Gastroesophageal sphincter (tissue), 4 donors: ENCODE measurements at regions not wholly inside any gene's neighbourhood (a gene's known extent, or its start where the extent isn't known, plus 50 kb on each side); places are given as distances from the start of the nearest gene placed in this dataset.
A peak's percentile ranks its signal among the peaks of the same experiment; 100 is the strongest.

ENCODE experiments used
- ATAC-seq: fragments of 150-250 bp; one replicate; pipeline ENCODE4 v1.9.1; 2016; ENCODE audit warnings: mild to moderate bottlenecking, moderate library complexity
- H3K27ac ChIP-seq, 4 donors: fragments of 200-600 bp; sonication (generic) in 3 of 4; 1 replicate in 3 of 4; 2 replicates in 1 of 4; pipeline ENCODE4 v1.5.1; 2016 to 2019
- H3K27me3 ChIP-seq: fragments of 200-600 bp; sonication (generic); one replicate; pipeline ENCODE4 v1.5.1; 2019
- H3K36me3 ChIP-seq, 2 donors: fragments of 200-600 bp; sonication (generic); one replicate each; pipeline ENCODE4 v1.5.1; 2019; ENCODE audit warnings: control low read depth in 1 of 2
- H3K4me1 ChIP-seq, 3 donors: fragments of 200-600 bp; sonication (generic); 1 replicate in 2 of 3; 2 replicates in 1 of 3; pipeline ENCODE4 v1.5.1; 2016 to 2019; ENCODE audit warnings: control low read depth in 2 of 3
- H3K4me3 ChIP-seq, 2 donors: fragments of 200-600 bp; sonication (generic); one replicate each; pipeline ENCODE4 v1.5.1; 2019; ENCODE audit warnings: mild to moderate bottlenecking in 1 of 2, moderate library complexity in 1 of 2
- H3K9me3 ChIP-seq, 3 donors: fragments of 200-600 bp; sonication (generic); one replicate each; pipeline ENCODE4 v1.5.1; 2017 to 2019; ENCODE audit warnings: control low read depth in 2 of 3
- CTCF ChIP-seq, 4 experiments: fragments of 200-600 bp in 2 of 4; fragments of 450-650 bp in 2 of 4; sonication (generic) in 1 of 4; IDR thresholded peaks; one replicate each; pipeline ENCODE4 v1.5.1; 2017 to 2019; ENCODE audit warnings: antibody characterized with exemption in 4 of 4, mild to moderate bottlenecking in 2 of 4, moderate library complexity in 2 of 4
- EP300 ChIP-seq: sonication (generic); formaldehyde crosslinking; IDR thresholded peaks from one replicate; pipeline ENCODE4 v1.6.1; 2017; ENCODE audit warnings: antibody characterized with exemption, mild to moderate bottlenecking
- POLR2A ChIP-seq, 2 donors: fragments of 450-650 bp; IDR thresholded peaks; one replicate each; pipeline ENCODE4 v1.6.1; 2017; ENCODE audit warnings: antibody characterized with exemption in 2 of 2, mild to moderate bottlenecking in 2 of 2, moderate library complexity in 1 of 2
- POLR2AphosphoS5 ChIP-seq: sonication (generic); formaldehyde crosslinking; IDR thresholded peaks from one replicate; pipeline ENCODE4 v1.6.1; 2017; ENCODE audit warnings: antibody characterized with exemption
- WGBS, 2 donors: methylation state at CpG; one replicate each; pipeline ENCODE4 v1.1.5; 2018; ENCODE audit warnings: low coverage in 1 of 2; 5-methylcytosine and 5-hydroxymethylcytosine counted together

- Histone ChIP-seq H3K4me1 (peaks cover 0 to 11% (median 0%) of the 10 kb centered on the region in 3 donors), H3K4me3 (no peak overlapping the region), H3K27me3 (no peaks in the 10 kb centered on the region), H3K9me3 (no peaks in the 10 kb centered on the region), H3K27ac (no peak overlapping the region), H3K36me3 (no peaks in the 10 kb centered on the region)
- ATAC-seq, result no peak
- WGBS, 2 donors, result 90 to 93% methylated on average over 6 of the region's 6 CpGs
- TF ChIP-seq CTCF (IDR thresholded peaks at IDR 0.05) (no peak), POLR2A (IDR thresholded peaks at IDR 0.05) (no peak), EP300 (no peak), POLR2AphosphoS5 (no peak)
Measured at GRCh38 chr7:15855525-15856109, 169.1 kb upstream of the MEOX2 start.

GRCh38 chr7:15854841-15855524, 168.5 kb upstream of the MEOX2 start:
- Histone ChIP-seq H3K4me3 (no peak overlapping the region), H3K4me1 (peaks cover 0 to 11% (median 0%) of the 10 kb centered on the region in 3 donors), H3K27me3 (no peaks in the 10 kb centered on the region), H3K27ac (no peak overlapping the region), H3K36me3 (no peaks in the 10 kb centered on the region), H3K9me3 (no peaks in the 10 kb centered on the region)
- ATAC-seq, result no peak
- no peak for TF ChIP-seq CTCF (IDR thresholded peaks at IDR 0.05)
- no peak for TF ChIP-seq EP300
- TF ChIP-seq POLR2AphosphoS5, result no peak
- no peak for TF ChIP-seq POLR2A (IDR thresholded peaks at IDR 0.05)
- 78 to 81% methylated on average over 4 of the region's 4 CpGs for WGBS, 2 donors

DNA sequence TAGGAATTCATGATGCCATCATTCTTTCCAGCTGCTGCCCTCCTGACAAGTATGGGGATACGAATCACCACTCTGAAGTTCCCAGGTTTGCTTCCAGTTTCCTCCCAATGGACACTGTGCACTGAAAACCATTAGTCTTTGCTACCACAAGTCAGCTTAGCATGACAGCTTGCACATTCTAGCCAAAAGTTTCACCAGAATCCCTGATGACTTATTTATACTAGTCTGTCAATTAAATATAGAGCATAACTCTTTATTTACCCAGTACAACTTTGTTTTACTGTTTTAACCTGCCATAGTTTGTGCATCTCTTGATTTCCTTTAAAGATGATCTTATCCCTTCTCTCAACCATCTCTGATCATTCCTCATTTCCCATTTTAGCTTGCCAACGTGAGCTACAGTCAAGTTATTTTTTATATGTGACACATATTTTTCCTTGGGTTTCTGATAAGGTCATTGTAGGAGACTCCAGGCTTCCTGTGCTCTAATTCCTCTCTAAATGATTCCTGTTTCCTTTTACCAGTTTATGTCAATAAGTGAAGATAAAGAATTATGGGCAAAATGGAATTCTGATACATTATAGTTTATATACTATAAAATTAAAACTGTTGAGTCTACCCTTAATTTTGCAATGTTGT, 167.5 kb upstream of the MEOX2 start:
- H3K4me3 ChIP-seq, result no peak overlapping the region
- no peaks in the 10 kb centered on the region for H3K36me3 ChIP-seq
- TF ChIP-seq POLR2AphosphoS5, result no peak
- no peak for TF ChIP-seq CTCF (IDR thresholded peaks at IDR 0.05)
- TF ChIP-seq POLR2A (IDR thresholded peaks at IDR 0.05), result no peak
- TF ChIP-seq EP300, result no peak
- H3K9me3 ChIP-seq, result no peaks in the 10 kb centered on the region
- peaks cover 0 to 11% (median 0%) of the 10 kb centered on the region in 3 donors for H3K4me1 ChIP-seq
- 21 to 24% methylated on average over 2 of the region's 2 CpGs for WGBS, 2 donors
- no peaks in the 10 kb centered on the region for H3K27me3 ChIP-seq
- H3K27ac ChIP-seq, result peak overlapping the region in 1 of 4 donors; percentile 12
- no peak for ATAC-seq

DNA sequence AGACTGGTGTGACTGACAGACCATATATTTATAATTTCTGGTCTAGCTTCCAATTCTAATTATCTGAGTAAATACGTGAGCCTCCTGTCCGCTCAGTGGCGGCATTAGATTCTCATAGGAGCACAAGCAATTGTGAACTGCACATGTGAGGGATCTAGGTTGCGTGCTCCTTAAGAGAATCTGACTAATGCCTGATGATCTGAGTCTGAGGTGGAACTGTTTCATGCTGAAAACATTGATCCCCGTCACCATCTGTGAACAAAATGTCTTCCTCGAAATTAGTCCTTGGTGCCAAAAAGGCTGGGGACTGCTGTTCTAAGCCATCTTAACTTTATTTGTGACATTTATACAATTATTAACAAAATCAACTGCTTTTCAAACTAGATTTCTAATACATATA, 164.7 kb upstream of the MEOX2 start:
- 83 to 90% methylated on average over 3 to 6 of the region's 6 CpGs for WGBS, 2 donors
- no peaks in the 10 kb centered on the region for H3K36me3 ChIP-seq
- no peaks in the 10 kb centered on the region for H3K9me3 ChIP-seq
- H3K27ac ChIP-seq, result no peak overlapping the region
- no peaks in the 10 kb centered on the region for H3K27me3 ChIP-seq
- peaks cover 0 to 11% (median 0%) of the 10 kb centered on the region in 3 donors for H3K4me1 ChIP-seq
- ATAC-seq, result no peak
- TF ChIP-seq POLR2AphosphoS5, result no peak
- TF ChIP-seq CTCF (IDR thresholded peaks at IDR 0.05), result no peak
- TF ChIP-seq EP300, result no peak
- TF ChIP-seq POLR2A (IDR thresholded peaks at IDR 0.05), result no peak
- H3K4me3 ChIP-seq, result no peak overlapping the region
